ENCODE measurements at regions not wholly inside any gene's neighbourhood (a gene's known extent, or its start where the extent isn't known, plus 50 kb on each side); places are given as distances from the start of the nearest gene placed in this dataset.

DNA sequence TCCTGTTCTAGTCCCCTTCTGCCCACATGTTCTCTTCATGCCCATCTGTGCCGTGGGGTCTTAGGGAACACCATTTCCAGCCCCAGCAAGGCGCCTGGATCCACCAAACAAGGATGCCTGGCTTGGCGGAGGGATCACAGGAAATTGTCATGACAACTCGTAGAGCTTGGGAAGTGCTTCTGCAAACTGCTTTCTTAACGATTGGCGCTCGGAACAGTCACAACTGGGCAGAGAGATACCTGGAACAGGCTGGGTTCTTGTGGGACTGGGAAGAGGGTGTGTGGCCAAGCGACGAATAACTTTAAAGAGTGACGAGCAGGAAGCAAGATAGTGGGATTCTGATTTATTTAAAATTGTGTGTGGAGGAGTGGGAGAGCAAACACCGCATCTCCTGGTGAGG, 329.8 kb downstream of the RPS6KC1 start:
- H3K79me2 ChIP-seq (ENCODE audit: low read length), result no peaks in the 10 kb centered on the region
- DNase-seq, result no peak
- no peaks in the 10 kb centered on the region for H4K20me1 ChIP-seq (ENCODE audit: low read length)
- no peaks in the 10 kb centered on the region for H3K4me1 ChIP-seq (ENCODE audit: insufficient read depth, low read length)
- H3K9ac ChIP-seq (ENCODE audit: low read length), result no peak overlapping the region
- no peak for TF ChIP-seq EZH2phosphoT487 (IDR thresholded peaks at IDR 0.05; ENCODE audit: borderline replicate concordance, low read length)
- no peak for TF ChIP-seq EZH2 (IDR thresholded peaks at IDR 0.05; ENCODE audit: low read length, unreplicated experiment)
- TF ChIP-seq, protein P1, sequence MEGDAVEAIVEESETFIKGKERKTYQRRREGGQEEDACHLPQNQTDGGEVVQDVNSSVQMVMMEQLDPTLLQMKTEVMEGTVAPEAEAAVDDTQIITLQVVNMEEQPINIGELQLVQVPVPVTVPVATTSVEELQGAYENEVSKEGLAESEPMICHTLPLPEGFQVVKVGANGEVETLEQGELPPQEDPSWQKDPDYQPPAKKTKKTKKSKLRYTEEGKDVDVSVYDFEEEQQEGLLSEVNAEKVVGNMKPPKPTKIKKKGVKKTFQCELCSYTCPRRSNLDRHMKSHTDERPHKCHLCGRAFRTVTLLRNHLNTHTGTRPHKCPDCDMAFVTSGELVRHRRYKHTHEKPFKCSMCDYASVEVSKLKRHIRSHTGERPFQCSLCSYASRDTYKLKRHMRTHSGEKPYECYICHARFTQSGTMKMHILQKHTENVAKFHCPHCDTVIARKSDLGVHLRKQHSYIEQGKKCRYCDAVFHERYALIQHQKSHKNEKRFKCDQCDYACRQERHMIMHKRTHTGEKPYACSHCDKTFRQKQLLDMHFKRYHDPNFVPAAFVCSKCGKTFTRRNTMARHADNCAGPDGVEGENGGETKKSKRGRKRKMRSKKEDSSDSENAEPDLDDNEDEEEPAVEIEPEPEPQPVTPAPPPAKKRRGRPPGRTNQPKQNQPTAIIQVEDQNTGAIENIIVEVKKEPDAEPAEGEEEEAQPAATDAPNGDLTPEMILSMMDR (conservative IDR thresholded peaks at IDR 0.05; ENCODE audit: low read depth, low read length), result no peak
- H3K9me2 ChIP-seq (replicated peaks; ENCODE audit: low read length), result no peaks in the 10 kb centered on the region
- intact Hi-C loops (cut with micrococcal nuclease), result no loop called here
- no peak overlapping the region for H3K4me3 ChIP-seq (ENCODE audit: low read length)
- H3K36me3 ChIP-seq (ENCODE audit: low read depth, low read length), result no peaks in the 10 kb centered on the region
- H3K4me2 ChIP-seq (ENCODE audit: low read length), result no peak overlapping the region
- POLR2A ChIA-PET (ENCODE audit: unreplicated experiment), result no interaction called here
- no peak overlapping the region for H2AFZ ChIP-seq (ENCODE audit: low read length)
- H3F3A ChIP-seq (ENCODE audit: low read length, unreplicated experiment), result no peaks in the 10 kb centered on the region
- no TSS peak for BruUV-seq (replicated peaks)
- CTCF ChIA-PET, result no interaction called here
- H3K27ac ChIP-seq (ENCODE audit: low read length), result no peak overlapping the region
- H3K9me3 ChIP-seq (ENCODE audit: low read length), result no peaks in the 10 kb centered on the region
- H3K27me3 ChIP-seq (ENCODE audit: low read length), result peaks cover 73% of the 10 kb centered on the region
- no peak for ATAC-seq

DNA sequence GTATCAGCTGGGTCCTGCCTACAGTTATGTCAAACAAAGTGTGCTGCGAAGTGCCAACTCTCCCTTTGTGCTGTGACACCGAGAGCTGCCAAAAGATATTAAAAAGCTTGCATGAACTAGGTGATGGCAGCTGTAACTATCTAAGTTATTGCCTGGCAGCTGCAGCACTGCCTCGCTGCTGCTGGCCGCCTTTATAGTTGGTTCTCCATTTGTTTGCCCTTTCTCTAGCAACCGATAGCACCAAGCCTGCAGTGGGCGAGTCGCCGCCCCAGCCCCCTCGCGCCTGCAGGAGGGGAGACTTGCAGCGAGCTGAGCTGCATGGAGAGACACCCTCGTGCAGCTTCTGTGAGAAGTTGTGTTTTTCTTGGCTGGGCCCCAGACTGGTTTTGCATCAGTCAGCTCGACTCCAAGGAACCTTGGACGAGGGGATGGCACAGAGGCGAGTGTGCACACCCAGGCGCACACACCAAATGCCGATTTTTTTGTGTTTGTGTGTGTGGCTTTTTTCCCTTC, 330.6 kb downstream of the RPS6KC1 start:
- Histone ChIP-seq H3K36me3 (ENCODE audit: low read depth, low read length) (no peaks in the 10 kb centered on the region), H3K9me2 (replicated peaks; ENCODE audit: low read length) (no peaks in the 10 kb centered on the region), H3K27ac (ENCODE audit: low read length) (no peak overlapping the region), H3K9me3 (ENCODE audit: low read length) (no peaks in the 10 kb centered on the region), H3K9ac (ENCODE audit: low read length) (no peak overlapping the region), H3K4me3 (ENCODE audit: low read length) (no peak overlapping the region), H4K20me1 (ENCODE audit: low read length) (no peaks in the 10 kb centered on the region), H3K4me2 (ENCODE audit: low read length) (0 out of 2 replicates have a peak overlapping the region, but pooled peaks have one; percentile 7), H3K79me2 (ENCODE audit: low read length) (no peaks in the 10 kb centered on the region), H3K27me3 (ENCODE audit: low read length) (peaks cover 77% of the 10 kb centered on the region), H3K4me1 (ENCODE audit: insufficient read depth, low read length) (no peaks in the 10 kb centered on the region), H2AFZ (ENCODE audit: low read length) (no peak overlapping the region), H3F3A (ENCODE audit: low read length, unreplicated experiment) (no peaks in the 10 kb centered on the region)
- intact Hi-C loops (cut with micrococcal nuclease), result no loop called here
- CTCF ChIA-PET, result no interaction called here
- DNase-seq (no peak), ATAC-seq (peak; percentile 40)
- POLR2A ChIA-PET (ENCODE audit: unreplicated experiment), result interaction anchor here (0.6 kb wide), 1 partner anchor 442 kb away, joined by 3 read pairs; no protein-coding TSS in a partner anchor
- TF ChIP-seq EZH2phosphoT487 (IDR thresholded peaks at IDR 0.05; ENCODE audit: borderline replicate concordance, low read length), result no peak
- TF ChIP-seq, protein P1 (conservative IDR thresholded peaks at IDR 0.05; ENCODE audit: low read depth, low read length), result no peak
- no peak for TF ChIP-seq EZH2 (IDR thresholded peaks at IDR 0.05; ENCODE audit: low read length, unreplicated experiment)
- BruUV-seq (replicated peaks), result no TSS peak

DNA sequence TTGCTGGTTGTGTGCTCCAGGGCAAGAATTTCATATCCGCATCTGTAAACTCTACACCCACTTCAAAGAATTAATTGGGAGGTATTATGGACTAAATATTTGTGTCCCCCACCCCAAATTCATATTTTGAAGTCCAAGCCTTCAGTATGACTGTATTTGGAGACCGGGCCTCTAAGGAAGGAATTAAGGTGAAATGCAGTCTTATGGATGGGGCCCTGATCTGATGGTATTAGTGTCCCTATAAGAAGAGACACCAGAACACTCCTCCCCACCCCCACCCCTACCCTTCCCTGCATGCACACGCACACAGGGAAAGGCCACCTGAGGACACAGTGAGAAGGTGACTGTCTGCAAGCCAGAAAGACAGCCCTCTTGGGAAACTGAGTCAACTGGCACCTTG, 332.4 kb downstream of the RPS6KC1 start:
- CTCF ChIA-PET, result no interaction called here
- no TSS peak for BruUV-seq (replicated peaks)

More for the DNA sequence above, 332.4 kb downstream of the RPS6KC1 start:
- no peaks in the 10 kb centered on the region for H3K4me1 ChIP-seq (ENCODE audit: insufficient read depth, low read length)
- no peaks in the 10 kb centered on the region for H3K36me3 ChIP-seq (ENCODE audit: low read depth, low read length)
- H3K27ac ChIP-seq (ENCODE audit: low read length), result no peak overlapping the region
- H3F3A ChIP-seq (ENCODE audit: low read length, unreplicated experiment), result no peaks in the 10 kb centered on the region
- TF ChIP-seq EZH2phosphoT487 (IDR thresholded peaks at IDR 0.05; ENCODE audit: borderline replicate concordance, low read length), result no peak
- TF ChIP-seq EZH2 (IDR thresholded peaks at IDR 0.05; ENCODE audit: low read length, unreplicated experiment), result no peak
- TF ChIP-seq, protein P1 (conservative IDR thresholded peaks at IDR 0.05; ENCODE audit: low read depth, low read length), result no peak
- no peak for DNase-seq
- intact Hi-C loops (cut with micrococcal nuclease), result no loop called here
- ATAC-seq, result no peak
- POLR2A ChIA-PET (ENCODE audit: unreplicated experiment), result no interaction called here
- no peaks in the 10 kb centered on the region for H4K20me1 ChIP-seq (ENCODE audit: low read length)
- H3K9ac ChIP-seq (ENCODE audit: low read length), result no peak overlapping the region
- no peaks in the 10 kb centered on the region for H3K9me3 ChIP-seq (ENCODE audit: low read length)
- no peak overlapping the region for H3K4me2 ChIP-seq (ENCODE audit: low read length)
- peaks cover 83% of the 10 kb centered on the region for H3K27me3 ChIP-seq (ENCODE audit: low read length)
- H3K4me3 ChIP-seq (ENCODE audit: low read length), result no peak overlapping the region
- no peaks in the 10 kb centered on the region for H3K9me2 ChIP-seq (replicated peaks; ENCODE audit: low read length)
- no peaks in the 10 kb centered on the region for H3K79me2 ChIP-seq (ENCODE audit: low read length)
- no peak overlapping the region for H2AFZ ChIP-seq (ENCODE audit: low read length)

Data from PC-3 (cell line).